Astrocyte of the spinal cord (primary cell): ENCODE measurements at regions not wholly inside any gene's neighbourhood (a gene's known extent, or its start where the extent isn't known, plus 50 kb on each side); places are given as distances from the start of the nearest gene placed in this dataset.

ENCODE experiments used
- DNase-seq: peaks from one replicate; pipeline ENCODE4 v3.0.0; 2011; ENCODE audit warnings: low read depth, low spot score
- H3K4me3 ChIP-seq: 2 replicates; pipeline ENCODE4 v1.5.1; 2011; ENCODE audit warnings: low read depth, mild to moderate bottlenecking, low read length, moderate library complexity
- CTCF ChIP-seq: IDR thresholded peaks from 2 replicates; pipeline ENCODE4 v1.5.1; 2012; ENCODE audit warnings: low read depth, mild to moderate bottlenecking, low read length, inconsistent platforms
- in situ Hi-C: cut with HindIII; loops from 2 replicates; pipeline ENCODE4 v1.10.0; 2017; ENCODE audit warnings: low sequenced_read_pairs

- in situ Hi-C loops, result no loop called here
- TF ChIP-seq CTCF, result no peak
- no peak for DNase-seq
- H3K4me3 ChIP-seq, result no peak overlapping the region
Observed at GRCh38 chr3:6631376-6631775, 229.5 kb upstream of the GRM7 start.

- in situ Hi-C loops, result no loop called here
- no peak for DNase-seq
Observed at GRCh38 chr3:6640907-6641306, 220.0 kb upstream of the GRM7 start.

GRCh38 chr3:6644070-6644929 lies 216.6 kb upstream of the GRM7 start:
- in situ Hi-C loops, result no loop called here
- no peak for DNase-seq
- TF ChIP-seq CTCF, result no peak
- H3K4me3 ChIP-seq, result no peak overlapping the region

More at GRCh38 chr3:6640907-6641306, 220.0 kb upstream of the GRM7 start:
- no peak overlapping the region for H3K4me3 ChIP-seq
- no peak for TF ChIP-seq CTCF

DNA sequence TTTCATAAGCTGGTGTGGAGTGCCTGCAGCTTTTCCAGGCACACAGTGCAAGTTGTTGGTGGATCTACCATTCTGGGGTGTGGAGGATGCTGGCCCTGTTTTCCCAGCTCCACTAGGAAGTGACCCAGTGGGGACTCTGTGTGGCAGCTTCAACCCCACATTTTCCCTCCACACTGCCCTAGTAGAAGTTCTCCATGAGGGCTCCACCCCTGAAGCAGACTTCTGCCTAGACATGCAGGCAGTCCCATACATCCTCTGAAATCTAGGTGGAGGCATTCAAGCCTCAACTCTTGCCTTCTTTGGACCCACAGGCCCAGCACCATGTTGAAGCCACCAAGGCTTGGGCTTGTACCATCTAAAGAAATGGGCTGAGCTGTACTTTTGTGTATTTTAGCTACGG lies 206.2 kb upstream of the GRM7 start:
- DNase-seq, result no peak
- H3K4me3 ChIP-seq, result no peak overlapping the region
- no peak for TF ChIP-seq CTCF
- in situ Hi-C loops, result no loop called here

DNA sequence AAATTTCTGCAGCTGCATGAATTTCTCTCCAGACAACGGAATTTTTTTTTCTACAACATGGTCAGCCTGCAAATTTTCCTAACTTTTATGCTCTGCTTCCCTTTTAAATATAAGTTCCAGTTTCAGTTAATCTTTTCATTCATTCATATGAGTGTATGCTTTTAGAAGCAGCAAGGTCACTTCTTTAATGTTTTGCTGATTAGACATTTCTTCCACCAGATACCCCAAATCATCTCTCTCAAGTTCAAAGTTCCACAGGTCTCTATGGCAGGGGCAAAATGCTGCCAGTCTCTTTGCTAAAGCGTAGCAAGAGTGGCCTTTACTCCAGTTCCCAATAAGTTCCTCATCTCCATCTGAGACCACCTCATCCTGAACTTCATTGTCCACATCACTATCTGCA lies 205.6 kb upstream of the GRM7 start:
- H3K4me3 ChIP-seq, result no peak overlapping the region
- DNase-seq, result no peak
- in situ Hi-C loops, result no loop called here
- TF ChIP-seq CTCF, result no peak

DNA sequence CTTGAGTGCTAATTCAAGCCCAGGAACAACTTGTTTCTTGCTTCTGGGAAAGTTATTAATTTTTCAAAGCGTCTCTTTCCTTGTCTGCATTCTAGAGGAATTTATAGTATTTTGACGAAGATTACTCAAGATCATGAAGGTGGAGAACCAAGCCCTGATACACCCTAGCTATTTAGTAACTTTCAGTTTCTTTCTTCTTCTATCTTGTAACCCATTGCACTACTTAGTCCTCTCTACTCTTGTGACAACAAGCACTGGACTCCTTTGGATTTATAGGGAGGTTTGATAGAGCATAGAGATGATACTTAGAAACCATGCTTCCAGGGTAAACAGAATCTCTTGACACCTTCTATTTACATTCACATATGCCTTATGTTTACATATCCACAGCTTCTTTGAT lies 203.3 kb upstream of the GRM7 start:
- in situ Hi-C loops, result no loop called here
- no peak for DNase-seq
- H3K4me3 ChIP-seq, result no peak overlapping the region
- TF ChIP-seq CTCF, result no peak

DNA sequence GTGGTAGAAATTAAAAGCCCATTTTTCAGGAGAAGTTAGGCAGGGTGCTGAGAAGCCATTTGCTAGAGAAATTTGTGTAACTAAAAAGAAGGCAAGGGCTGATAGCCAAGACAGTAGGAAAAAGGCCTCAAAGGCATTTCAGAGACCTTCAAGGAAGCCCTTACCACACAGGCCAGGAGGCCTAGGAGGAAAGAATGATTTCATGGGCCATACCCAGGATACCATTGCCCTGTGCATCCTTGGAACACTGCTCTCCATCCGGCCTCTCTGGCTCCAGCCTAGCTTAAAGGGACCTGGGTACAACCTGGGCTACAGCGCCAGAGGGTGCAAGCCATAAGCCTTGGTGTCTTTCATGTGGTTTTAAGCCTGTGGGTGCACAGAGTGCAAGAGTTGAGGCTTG lies 193.6 kb upstream of the GRM7 start:
- in situ Hi-C loops, result no loop called here
- no peak for TF ChIP-seq CTCF
- no peak overlapping the region for H3K4me3 ChIP-seq
- DNase-seq, result no peak
